IPS DF 4.7 (cell line): ENCODE measurements at regions not wholly inside any gene's neighbourhood (a gene's known extent, or its start where the extent isn't known, plus 50 kb on each side); places are given as distances from the start of the nearest gene placed in this dataset.

Experiments used
- DNase-seq: peaks from one replicate; pipeline ENCODE4 v3.0.0-alpha.2; 2013; ENCODE audit warnings: low spot score; ENCODE audit errors: extremely low read depth

GRCh38 chr14:96931751-96932150, 134.6 kb downstream of the VRK1 start:
- no peak for DNase-seq

- no peak for DNase-seq
These were observed 137.6 kb downstream of the VRK1 start for GRCh38 chr14:96934638-96935330.

- DNase-seq = no peak
These were observed 141.8 kb downstream of the VRK1 start for GRCh38 chr14:96938946-96939345.

- DNase-seq = no peak
These were observed 142.8 kb downstream of the VRK1 start for GRCh38 chr14:96940009-96940408.

- DNase-seq = no peak
These were observed 147.1 kb downstream of the VRK1 start for GRCh38 chr14:96944297-96944696.

- no peak for DNase-seq
These were observed 148.5 kb downstream of the VRK1 start for GRCh38 chr14:96945721-96946120.

GRCh38 chr14:96949594-96949993, 152.4 kb downstream of the VRK1 start:
- no peak for DNase-seq

- DNase-seq = no peak
These were observed 154.3 kb downstream of the VRK1 start for GRCh38 chr14:96951511-96951910.

- DNase-seq = no peak
These were observed 156.1 kb downstream of the VRK1 start for GRCh38 chr14:96953087-96953874.

- no peak for DNase-seq
These were observed 156.6 kb downstream of the VRK1 start for GRCh38 chr14:96953875-96954185.

- no peak for DNase-seq
These were observed 159.5 kb downstream of the VRK1 start for GRCh38 chr14:96956464-96957239.

GRCh38 chr14:96958057-96958456, 160.9 kb downstream of the VRK1 start:
- no peak for DNase-seq

- no peak for DNase-seq
These were observed 162.8 kb downstream of the VRK1 start for GRCh38 chr14:96959992-96960391.

- no peak for DNase-seq
These were observed 163.5 kb downstream of the VRK1 start for GRCh38 chr14:96960598-96961116.

GRCh38 chr14:96961895-96962294, 164.7 kb downstream of the VRK1 start:
- DNase-seq = no peak

- no peak for DNase-seq
These were observed 165.2 kb downstream of the VRK1 start for GRCh38 chr14:96962337-96962736.

- DNase-seq = no peak
These were observed 167.7 kb downstream of the VRK1 start for GRCh38 chr14:96964726-96965415.

GRCh38 chr14:96965885-96966595, 168.9 kb downstream of the VRK1 start:
- no peak for DNase-seq

GRCh38 chr14:96975116-96975515, 177.9 kb downstream of the VRK1 start:
- DNase-seq = no peak

GRCh38 chr14:96978525-96979272, 181.5 kb downstream of the VRK1 start:
- DNase-seq = no peak
